HG02973 (cell line): ENCODE measurements at regions not wholly inside any gene's neighbourhood (a gene's known extent, or its start where the extent isn't known, plus 50 kb on each side); places are given as distances from the start of the nearest gene placed in this dataset.

Experiments used
- ATAC-seq: cut with Tn5 transposase; IDR thresholded peaks from one replicate; pipeline ENCODE4 v1.9.1; 2021; ENCODE audit warnings: moderate library complexity; ENCODE audit not compliant: unreplicated experiment

- no peak for ATAC-seq
Measured at GRCh38 chr2:19664646-19665045, 237.1 kb downstream of the TTC32 start.

GRCh38 chr2:19659024-19659792, 242.6 kb downstream of the TTC32 start:
- no peak for ATAC-seq

GRCh38 chr2:19656011-19656410, 245.8 kb downstream of the TTC32 start:
- no peak for ATAC-seq

GRCh38 chr2:19654310-19655090, 247.3 kb downstream of the TTC32 start:
- no peak for ATAC-seq

- no peak for ATAC-seq
Measured at GRCh38 chr2:19653509-19653908, 248.3 kb downstream of the TTC32 start.

- ATAC-seq: no peak
Measured at GRCh38 chr2:19652811-19653210, 249.0 kb downstream of the TTC32 start.

GRCh38 chr2:19651466-19651865, 250.3 kb downstream of the TTC32 start:
- no peak for ATAC-seq

- no peak for ATAC-seq
Measured at GRCh38 chr2:19649785-19650380, 251.9 kb downstream of the TTC32 start.

GRCh38 chr2:19649142-19649541, 252.6 kb downstream of the TTC32 start:
- ATAC-seq: no peak

- no peak for ATAC-seq
Measured at GRCh38 chr2:19648583-19648982, 253.2 kb downstream of the TTC32 start.

GRCh38 chr2:19646987-19647386, 254.8 kb downstream of the TTC32 start:
- ATAC-seq: no peak

- ATAC-seq: no peak
Measured at GRCh38 chr2:19644763-19645162, 257.0 kb downstream of the TTC32 start.

GRCh38 chr2:19643117-19643518, 258.7 kb downstream of the TTC32 start:
- peak; percentile 64 for ATAC-seq

- no peak for ATAC-seq
Measured at GRCh38 chr2:19642501-19642900, 259.3 kb downstream of the TTC32 start.

GRCh38 chr2:19635951-19636510, 265.8 kb downstream of the TTC32 start:
- no peak for ATAC-seq

GRCh38 chr2:19632403-19632991, 269.3 kb downstream of the TTC32 start:
- ATAC-seq: no peak

GRCh38 chr2:19631871-19632270, 269.9 kb downstream of the TTC32 start:
- ATAC-seq: no peak

- no peak for ATAC-seq
Measured at GRCh38 chr2:19630921-19631320, 270.9 kb downstream of the TTC32 start.

GRCh38 chr2:19627359-19627758, 268.9 kb upstream of the OSR1 start:
- no peak for ATAC-seq

GRCh38 chr2:19623488-19623887, 265.1 kb upstream of the OSR1 start:
- ATAC-seq: no peak

- no peak for ATAC-seq
Measured at GRCh38 chr2:19617257-19617848, 258.9 kb upstream of the OSR1 start.
